ENCODE measurements at regions not wholly inside any gene's neighbourhood (a gene's known extent, or its start where the extent isn't known, plus 50 kb on each side); places are given as distances from the start of the nearest gene placed in this dataset.

DNA sequence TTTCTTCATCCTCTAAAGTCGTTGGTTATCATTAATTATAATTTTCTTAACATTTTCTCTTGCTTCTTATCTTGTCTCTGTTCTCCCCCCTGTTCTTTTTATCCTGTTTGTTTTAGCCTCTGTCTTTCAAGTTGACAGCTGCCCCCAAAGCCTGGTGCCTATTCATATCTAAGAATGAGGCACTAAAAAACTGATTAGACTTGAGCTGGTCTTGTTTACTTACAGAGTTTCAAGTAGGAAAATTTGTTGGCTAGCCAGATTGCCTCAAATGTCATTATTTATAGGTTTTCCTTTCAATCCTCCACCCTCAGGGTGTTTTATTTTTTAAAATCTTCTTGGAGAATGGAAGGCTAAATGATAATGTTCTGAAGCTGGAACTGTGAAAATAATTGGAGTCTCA lies 236.0 kb downstream of the UTP18 start:
- no peak for DNase-seq

DNA sequence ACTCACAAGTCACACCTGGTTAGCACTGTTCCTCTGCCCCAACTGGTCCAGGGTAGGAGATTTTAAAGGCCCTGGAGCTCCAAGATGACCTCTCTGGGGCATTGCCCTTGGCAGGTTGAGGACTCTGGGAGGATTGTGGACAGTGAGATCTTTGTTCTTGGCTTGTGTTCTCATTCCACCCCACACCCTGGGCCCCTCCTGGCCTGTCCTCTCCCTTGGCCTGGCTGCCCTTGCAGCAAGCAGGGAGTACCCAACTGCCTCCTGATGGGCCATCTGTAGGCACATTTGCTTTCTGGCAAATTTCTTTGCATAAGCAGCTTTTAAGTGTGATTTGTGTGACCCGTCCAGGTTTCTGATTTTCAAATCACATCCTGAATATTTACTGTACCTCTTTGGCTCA lies 239.6 kb downstream of the UTP18 start:
- DNase-seq: peak; percentile 11

DNA sequence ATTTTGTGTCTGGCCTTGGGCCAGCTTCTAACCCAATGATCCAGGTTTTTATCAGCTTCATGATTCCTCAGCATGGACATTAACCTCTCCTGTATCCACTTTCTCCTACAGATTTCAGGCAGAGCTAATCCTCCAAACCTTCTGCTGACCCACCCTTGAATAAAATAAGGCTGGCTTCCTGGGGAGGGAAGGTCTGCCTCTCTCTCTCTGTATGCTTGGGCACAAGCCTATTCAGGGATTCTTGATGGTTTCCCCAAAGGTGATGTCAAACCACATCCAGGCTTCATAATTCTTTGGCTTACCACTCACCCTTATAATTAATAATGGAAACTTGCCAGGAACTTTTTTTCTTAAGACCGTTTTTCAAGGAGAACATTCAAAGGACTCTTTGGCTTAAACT lies 240.1 kb downstream of the UTP18 start:
- peak; percentile 4 for DNase-seq

DNA sequence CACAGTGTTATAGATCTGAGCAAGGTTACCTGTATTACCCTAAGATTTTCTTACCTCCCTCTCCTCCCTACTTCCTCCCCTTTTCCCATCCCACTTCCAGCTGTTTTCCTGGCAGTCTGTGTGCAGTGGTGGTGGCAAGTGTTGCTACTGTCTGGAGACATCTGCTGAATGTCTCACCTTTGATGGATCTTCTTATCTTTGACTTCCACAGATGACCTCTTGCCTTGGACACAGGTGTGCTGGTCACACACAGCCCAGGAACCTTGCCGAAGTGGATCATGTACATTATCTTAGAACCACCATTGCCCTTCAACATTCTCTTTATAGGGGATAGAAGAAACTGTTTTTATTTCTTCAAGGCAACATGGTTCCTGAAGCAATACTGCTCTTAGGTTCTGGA lies 245.1 kb downstream of the UTP18 start:
- DNase-seq: no peak

DNA sequence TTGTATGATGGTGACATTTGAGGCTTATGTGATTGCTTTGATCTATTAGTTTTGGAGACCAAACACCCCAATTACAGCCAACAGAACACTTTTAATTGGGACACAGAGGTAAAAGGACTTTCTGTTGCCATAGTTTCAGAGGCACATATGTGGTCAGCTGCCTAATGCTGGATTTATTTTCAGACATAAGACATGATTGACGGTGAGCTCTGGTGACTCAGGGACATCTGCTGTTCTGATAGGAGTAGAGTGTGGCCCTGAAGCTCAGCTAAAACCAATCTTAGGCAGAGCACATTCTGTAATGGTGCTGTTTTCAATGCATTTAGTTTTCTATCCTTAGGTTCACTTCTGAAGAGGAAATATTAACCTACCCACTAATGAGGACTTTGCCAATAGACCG lies 247.1 kb downstream of the UTP18 start:
- DNase-seq: no peak

DNA sequence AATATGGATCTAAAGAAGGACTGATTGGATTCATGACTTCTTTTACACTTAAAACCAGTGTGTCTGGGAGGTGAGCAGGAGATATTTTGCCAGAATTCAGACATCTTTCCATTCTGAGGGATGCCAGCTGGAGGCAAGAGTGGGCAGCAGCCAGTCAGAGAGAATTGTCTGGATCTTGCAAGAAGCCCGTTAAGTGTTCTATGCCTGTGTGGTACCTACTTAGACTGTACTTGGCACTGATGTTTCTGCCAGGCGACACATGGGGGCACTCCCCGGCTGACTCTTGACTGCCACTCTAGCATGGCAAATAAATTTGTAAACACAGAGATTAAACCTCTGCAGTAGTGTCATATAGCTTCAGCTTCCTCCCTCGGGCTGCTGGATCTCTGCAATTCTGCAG lies 247.7 kb downstream of the UTP18 start:
- no peak for DNase-seq

DNA sequence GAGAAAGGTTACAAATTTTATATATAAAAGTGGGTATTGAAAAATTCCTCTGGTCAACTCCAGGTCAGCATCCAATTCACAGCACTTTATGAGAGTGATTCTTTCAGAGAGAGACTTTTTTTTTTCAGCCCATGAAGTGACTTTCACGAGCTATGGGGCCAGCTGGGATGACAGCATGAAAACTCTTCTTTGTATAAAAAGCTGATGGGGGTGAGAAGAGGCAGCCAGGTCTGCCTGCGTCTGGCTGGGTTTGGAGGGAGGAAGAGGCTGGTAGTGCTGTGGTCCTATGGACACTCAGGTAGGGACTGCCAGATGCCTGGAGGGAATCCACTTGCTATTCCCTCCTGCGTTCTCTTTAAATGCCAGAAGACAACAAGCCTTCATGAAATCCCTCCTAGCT lies 250.6 kb downstream of the UTP18 start:
- DNase-seq: no peak

DNA sequence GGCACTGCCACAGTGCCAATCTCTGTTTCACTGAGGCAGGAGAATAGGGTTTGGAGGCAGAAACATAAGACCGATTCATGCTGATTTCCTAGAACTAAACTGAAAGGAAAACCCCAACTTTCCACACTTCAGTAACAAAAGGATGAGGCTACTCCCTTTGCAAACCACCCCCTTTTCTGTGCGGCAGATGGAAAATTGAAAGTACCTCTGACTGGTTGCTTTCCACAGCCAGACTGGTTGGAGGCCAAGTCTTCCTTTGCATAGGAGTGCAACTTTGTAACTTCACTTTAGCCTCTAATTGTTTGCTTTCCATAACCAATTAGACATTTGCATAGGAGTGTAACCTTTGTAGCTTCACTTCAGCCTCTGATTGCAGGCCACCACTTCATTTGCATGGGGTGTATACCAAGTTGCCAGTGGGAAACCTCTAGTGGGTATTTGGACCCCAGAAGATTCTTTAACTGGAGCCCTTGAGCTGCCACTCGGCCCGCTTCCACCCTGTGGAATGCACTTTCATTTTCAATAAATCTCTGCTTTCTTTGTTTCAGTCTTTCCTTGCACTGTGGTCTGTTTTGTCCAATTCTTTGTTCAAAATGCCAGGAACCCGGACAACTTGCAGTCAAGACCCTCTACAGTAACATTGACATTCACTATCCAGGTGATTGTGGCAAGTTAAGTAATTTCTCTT lies 252.0 kb downstream of the UTP18 start:
- DNase-seq: peak; percentile 19

DNA sequence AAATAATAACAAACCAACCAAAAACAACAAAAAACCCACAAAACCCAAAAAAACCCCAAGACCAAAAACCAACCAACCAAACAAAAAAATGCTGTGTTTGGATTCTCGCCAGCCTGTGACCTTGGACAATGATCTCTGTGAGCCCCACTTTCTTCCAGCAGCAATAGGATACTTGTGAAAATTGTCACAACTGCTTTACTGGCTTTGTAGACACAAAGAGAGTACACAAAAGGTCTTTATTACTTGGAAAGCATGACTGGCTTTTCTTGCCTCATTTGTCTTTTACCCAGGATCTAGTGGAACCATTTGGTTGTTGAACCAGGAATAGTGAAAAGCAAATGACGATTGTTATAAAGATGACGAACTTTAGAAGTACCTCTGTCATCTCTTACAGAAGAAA lies 256.6 kb downstream of the UTP18 start:
- no peak for DNase-seq

DNA sequence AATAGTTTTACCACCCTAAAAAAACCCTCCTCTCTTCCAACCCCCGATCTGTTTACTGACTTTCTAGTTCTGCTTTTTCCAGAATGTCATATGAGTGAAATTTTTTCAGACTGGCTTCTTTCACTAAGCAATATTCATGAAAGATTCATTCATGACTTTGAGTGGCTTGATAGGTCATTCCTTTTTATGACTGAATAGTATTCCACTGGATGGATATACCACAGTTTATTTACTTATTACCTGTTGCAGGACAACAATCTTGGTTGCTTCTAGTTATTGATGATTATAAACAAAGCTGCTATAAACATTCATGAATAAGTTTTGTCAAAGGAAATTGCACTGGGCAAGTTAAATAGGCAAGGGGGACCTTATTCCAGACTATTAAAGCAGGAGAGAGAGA lies 264.2 kb downstream of the UTP18 start:
- DNase-seq: no peak

DNA sequence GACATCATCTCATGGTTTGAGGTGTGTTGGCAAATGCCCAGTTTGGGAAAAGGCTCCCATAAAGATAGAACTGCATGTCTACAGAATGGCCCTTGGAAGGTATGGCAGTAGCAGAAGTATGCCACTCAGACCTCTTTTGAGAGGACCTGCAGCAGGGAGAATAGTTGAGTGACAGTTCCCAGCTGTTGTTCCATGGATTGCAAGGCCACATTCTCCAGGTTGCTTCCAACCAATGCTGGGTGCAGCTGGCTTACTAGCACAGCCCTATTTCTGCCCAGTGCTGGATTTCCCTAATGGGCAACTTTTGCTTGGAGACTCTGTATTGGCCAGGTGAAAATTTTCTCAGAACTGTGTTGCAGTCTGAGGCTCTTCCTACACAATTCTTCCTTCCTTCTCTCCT lies 266.2 kb downstream of the UTP18 start:
- no peak for DNase-seq

DNA sequence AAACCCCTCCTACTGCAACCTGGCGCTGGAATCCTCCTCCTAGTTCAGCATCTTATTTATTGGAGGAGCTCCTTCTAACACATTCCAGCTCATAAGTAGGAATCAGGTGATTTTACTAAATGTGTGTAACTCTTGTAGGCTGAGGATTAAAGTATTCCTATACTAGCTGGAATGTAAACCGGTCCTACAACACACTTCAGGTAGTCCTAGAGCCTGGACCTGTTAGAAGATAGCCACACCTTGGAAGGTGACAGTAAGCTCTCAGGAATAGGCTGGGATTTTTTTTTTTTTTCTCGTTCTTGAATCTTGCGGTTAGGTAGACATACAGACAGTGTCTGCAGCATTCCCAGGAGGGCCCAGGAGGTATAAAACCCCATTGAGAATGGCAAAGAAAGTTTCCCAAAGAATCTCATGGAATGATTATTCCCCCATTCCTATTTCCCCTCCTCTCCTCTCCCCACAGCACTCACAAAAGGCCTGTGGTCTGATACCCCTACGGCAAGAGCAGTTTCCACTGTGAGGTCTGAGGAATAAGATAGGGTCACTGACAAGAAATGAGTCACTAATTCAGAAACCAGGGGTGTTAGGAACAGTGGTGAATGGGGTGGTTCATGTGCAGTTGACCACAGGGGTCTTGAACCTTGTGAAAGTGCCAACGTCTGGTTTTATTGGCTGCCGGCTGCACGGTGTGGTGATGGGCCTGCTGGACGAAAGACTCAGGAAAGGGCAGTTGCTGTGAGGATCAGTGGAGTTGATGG lies 267.1 kb downstream of the UTP18 start:
- DNase-seq: no peak

DNA sequence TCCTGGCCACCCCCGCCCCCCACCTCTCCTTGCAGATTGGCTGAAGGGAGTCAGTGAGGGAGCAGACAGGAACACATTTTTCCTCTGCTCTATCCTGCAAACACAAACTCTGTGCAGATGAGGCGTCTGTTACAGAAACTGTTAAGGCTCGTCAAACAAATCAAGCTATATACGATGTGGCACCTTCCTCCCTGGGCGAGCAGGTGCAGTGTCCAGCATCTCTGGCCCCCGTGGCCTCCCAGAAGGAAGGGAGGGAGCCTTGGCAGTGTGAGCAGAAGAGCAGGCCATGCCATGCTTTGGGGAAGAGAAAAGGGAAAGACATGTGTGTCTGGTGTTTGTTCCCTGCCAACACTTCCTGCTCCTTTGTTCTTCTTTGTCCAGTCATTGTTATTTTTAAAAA lies 267.8 kb downstream of the UTP18 start:
- DNase-seq: no peak

DNA sequence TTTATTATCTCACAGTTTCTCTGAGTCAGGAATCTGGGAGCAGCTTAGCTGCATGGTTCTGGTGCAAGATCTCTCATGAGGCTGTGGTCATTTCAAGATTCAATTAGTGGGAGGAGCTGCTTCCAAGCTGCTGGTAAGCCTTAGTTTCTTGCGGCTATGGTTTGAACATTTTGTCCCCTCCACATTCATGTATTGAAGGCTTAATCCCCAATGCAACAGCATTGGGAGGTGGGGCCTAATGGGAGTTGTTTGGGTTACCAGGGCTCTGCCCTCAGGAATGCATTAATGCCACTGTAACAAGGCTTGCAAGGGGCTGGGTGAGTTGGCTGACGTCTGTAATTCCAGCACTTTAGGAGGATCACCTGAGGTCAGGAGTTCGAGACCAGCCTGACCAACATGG lies 272.9 kb downstream of the UTP18 start:
- no peak for DNase-seq

DNA sequence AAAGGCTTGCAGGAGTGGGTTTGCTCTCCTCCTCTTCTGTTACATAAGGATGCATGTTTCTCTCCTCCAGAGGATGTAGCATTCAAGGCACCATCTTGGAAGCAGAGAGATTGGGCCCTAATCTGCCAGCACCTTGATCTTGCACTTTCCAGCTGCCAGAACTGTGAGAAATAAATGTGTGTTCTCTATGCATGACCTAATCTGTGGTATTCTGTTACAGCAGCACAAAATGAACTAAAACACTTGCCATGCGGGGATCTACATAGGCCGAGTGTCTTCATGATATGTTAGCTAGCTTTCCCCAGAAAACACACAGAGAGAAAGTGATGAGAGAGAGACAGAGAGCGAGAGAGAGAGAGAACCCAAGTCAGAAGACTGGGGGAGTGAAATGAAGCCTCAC lies 273.5 kb downstream of the UTP18 start:
- no peak for DNase-seq

DNA sequence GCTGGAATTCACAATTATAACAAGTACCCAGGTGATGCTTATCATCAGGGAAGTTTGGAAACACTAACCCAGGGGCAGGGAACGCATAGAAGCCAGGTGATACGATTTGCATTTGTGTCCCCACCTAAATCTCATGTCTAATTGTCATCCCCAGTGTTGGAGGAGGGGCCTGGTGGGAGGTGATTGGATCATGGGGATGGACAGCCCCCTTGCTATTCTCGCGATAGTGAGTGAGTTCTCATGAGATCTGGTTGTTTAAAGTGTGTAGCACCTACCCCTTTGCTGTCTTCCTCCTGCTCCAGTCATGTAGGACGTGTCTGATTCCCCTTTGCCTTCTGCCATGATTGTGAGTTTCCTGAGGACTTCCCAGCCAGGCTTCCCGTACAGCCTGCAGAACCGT lies 276.3 kb downstream of the UTP18 start:
- no peak for DNase-seq

DNA sequence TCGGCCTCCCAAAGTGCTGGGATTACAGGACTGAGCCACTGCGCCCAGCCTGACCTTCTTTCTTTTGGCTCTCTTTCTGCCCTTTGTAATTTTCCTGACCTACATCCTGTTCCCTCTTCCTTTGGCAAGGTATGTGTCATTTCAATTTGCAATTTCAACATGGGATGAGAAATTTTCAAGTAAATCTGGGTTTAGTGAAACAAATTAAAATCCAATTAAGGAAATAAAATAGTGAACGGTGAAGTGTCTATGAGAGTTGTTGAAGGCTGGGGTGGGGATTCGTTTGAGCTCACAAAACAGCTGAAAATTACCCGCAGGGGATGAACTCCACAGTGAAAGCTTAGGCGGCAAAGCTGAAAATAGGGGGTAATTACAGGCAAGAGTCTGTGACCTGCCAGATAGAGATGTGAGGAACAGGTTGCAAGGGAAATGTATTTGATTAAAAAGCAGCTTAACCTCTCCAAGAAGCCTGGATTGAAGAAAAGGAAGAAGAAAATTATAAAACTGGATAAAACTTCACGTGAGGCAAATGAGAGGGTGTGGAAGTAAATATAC lies 277.7 kb downstream of the UTP18 start:
- no peak for DNase-seq

DNA sequence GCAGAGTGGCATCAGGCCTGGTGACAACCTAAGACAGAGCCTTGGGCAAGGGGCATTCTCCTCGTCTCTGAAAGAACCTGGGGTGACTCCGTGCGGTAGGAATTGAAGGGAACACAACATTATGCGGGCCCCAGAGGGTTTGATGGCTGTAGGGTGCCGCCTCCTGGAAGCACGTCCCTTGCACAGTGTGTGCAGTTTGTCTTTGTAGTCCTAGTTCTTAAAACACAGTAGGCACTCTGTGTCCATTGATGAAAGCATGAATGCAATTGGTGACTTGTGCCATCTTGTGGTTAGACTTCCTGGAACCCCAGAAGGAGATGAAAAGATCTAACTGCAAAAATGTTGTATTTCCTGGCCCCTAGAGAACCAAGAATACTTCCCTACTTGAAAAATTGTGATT lies 279.8 kb downstream of the UTP18 start:
- no peak for DNase-seq

DNA sequence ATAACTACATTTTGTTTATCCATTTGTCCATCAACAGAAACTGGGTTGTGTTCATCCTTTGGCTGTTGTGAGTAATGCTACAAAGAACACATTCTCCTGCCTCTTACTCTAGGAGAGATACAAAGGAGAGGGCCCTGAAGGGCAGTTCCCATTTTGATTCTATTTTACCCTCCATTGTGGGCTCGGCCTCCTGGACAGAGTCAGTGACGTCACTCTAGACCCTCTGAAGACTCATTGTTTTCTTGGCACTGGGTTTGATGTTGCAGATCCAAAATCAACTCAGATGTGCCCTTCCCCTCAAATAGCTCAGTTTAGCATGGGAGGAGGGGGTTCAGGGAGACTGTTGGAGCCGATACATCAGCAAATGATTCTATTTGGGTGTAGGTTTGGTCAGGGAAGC lies 280.9 kb downstream of the UTP18 start:
- no peak for DNase-seq

DNA sequence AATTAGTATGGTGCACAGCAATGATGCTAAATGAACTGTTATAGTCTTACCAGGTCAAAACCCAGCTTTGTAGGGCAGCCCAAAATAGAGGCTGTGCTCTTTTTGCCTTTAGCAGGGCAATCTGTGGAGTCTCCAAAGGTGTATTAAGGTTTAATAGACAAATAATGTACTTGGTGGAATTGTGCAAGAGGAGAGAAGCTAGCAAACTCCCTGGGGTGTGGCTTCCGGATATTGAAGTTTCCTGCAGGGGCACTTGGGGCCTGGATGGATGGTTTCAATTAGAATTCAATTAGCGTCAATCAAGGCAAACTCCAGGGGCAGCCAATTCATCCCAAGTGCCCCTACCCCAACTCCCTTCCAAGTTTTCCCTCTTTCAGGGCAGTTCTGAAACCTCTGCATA lies 285.8 kb downstream of the UTP18 start:
- no peak for DNase-seq

DNA sequence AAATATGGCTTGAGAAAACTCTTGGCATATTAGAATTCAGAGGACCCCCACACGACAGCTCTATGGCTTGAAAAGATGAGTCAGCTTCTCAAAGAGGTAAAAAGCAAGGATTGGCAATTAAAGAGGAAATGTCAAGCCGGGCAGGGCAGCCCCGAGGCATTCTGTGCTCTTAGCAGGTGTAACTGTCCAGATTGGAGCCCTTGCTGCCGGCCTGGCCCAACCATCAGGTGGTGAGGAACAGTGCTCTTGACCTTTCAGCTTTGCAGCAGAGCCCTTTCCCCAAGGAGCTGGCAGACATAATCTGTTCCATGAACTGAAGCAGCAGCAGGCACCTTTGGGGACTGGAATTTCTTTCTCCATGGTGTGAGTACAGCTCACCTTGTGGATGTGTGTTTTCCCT lies 287.8 kb downstream of the UTP18 start:
- DNase-seq: no peak

DNA sequence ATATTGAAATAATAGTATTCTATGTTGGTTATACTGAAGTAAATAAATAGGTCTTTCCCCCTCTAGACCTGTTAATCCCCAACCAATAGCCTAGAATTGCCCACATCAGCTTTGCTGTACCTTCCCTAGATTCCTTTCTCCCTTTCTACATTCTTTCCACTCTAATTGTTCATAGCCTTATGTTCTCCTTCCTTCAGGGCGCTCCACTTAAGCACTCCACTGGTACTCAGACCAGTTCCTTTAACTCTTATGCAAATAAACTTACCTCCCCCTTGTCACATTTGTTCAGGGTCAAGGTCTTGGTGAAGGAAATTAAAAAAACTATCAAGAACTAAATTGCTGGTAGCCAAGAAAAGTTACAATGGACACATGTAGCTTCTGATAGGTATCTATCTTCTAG lies 294.8 kb downstream of the UTP18 start:
- no peak for DNase-seq

DNA sequence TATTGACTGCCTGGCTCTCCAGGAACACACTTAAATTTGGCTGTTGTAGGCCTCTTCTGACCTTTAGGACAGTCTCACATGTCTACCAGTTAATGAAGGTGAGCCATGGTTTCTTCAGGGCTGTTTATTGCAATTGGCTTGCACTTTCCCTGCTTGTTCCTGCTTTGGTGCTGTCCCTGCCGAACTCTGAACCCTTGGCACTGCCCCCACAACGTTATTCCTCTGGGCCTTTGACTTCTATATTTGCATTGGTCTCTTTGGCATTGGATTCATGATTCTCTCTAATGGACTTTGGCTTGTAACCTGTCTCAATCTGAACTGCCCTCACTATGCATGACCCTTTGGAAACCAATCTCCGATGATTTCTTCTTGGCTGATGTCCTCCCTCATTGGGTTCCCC lies 299.4 kb downstream of the UTP18 start:
- DNase-seq: no peak

DNA sequence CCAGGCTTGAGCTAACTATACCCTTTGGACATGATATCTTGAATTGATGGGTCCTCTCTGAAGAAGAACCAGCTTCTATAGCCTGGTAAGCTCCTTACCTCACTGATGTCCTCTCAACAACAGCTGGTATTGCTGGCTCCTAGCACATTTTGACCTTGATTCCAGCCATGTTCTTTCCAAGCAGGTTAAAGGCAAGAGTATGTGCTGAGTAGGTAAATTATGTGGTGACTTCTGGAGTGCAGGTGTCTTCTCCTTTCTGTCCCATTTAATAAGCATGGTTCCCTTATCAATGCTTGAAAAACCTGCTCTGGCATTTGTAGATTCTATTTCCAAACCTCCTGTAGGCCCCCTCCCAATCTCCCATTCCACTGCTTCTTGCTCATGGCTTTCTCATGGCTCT lies 300.1 kb downstream of the UTP18 start:
- DNase-seq: no peak

Measured in hindlimb muscle (tissue), 1 donor.